T-helper 1 cell treated with Interleukin-12 subunit alpha and Interleukin-12 subunit beta and Interleukin-4 antibody, amounts not matched to agents 30 μg/mL and 1 μg/mL, for 36 hours (primary cell): ENCODE measurements at regions not wholly inside any gene's neighbourhood (a gene's known extent, or its start where the extent isn't known, plus 50 kb on each side); places are given as distances from the start of the nearest gene placed in this dataset.

Experiments used
- H3K27ac Mint-ChIP-seq: one replicate; pipeline ENCODE4 v1.8.0; 2021; ENCODE audit warnings: mild to moderate bottlenecking, mixed read lengths
- H3K27me3 Mint-ChIP-seq: one replicate; pipeline ENCODE4 v1.8.0; 2021; ENCODE audit warnings: low read depth, mixed read lengths
- H3K36me3 Mint-ChIP-seq: one replicate; pipeline ENCODE4 v1.8.0; 2021; ENCODE audit warnings: low read depth, mixed read lengths
- H3K4me1 Mint-ChIP-seq: one replicate; pipeline ENCODE4 v1.8.0; 2021; ENCODE audit warnings: low read depth, mixed read lengths
- H3K4me3 Mint-ChIP-seq: one replicate; pipeline ENCODE4 v1.8.0; 2021; ENCODE audit warnings: mild to moderate bottlenecking, moderate library complexity, mixed read lengths
- H3K9me3 Mint-ChIP-seq: one replicate; pipeline ENCODE4 v1.8.0; 2021; ENCODE audit warnings: mixed read lengths

DNA sequence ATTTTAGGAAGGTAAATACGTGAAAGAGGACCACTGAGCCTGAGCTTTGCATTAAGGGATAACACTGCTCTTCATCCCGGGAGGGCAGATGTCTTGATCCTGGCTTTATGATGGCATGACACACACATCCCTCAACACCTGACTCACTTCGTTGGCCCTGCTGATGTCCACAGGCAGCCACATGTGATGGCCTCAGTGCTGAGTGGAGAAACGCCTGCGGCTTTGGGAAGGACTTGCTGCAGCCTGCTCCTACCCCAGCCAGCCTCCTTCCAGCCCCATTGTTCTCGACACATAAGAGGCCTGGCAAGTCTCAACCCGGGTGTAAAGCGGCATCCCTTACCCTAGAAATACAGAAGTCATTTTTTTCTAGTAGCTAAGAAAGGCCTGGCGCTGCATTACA, 169.0 kb downstream of the SYK start:
- no peak overlapping the region for H3K4me3 Mint-ChIP-seq
- H3K36me3 Mint-ChIP-seq, result no peaks in the 10 kb centered on the region
- no peaks in the 10 kb centered on the region for H3K27me3 Mint-ChIP-seq
- H3K4me1 Mint-ChIP-seq, result no peaks in the 10 kb centered on the region
- H3K27ac Mint-ChIP-seq, result no peak overlapping the region
- H3K9me3 Mint-ChIP-seq, result no peaks in the 10 kb centered on the region

DNA sequence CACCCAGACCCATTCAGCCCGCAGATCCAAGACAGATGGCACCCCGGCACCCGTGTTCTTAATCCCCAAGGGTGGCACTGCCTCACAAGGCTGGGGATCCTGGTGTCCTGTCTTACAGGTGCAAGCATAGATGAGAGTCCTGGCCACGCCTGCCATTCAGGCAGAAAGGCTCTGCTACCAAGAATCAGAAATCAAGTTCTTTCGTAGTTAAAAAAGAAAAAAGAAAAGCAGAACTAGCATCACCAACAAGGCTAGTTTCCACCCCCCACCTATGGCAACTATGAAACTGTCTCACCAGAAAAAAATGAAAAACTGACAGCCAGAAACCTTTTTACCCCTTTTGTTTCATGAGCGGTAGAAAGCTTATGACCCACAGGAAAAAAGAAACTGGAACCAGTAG, 170.4 kb downstream of the SYK start:
- no peaks in the 10 kb centered on the region for H3K27me3 Mint-ChIP-seq
- no peak overlapping the region for H3K4me3 Mint-ChIP-seq
- H3K36me3 Mint-ChIP-seq, result no peaks in the 10 kb centered on the region
- no peak overlapping the region for H3K27ac Mint-ChIP-seq
- no peaks in the 10 kb centered on the region for H3K4me1 Mint-ChIP-seq
- H3K9me3 Mint-ChIP-seq, result no peaks in the 10 kb centered on the region

DNA sequence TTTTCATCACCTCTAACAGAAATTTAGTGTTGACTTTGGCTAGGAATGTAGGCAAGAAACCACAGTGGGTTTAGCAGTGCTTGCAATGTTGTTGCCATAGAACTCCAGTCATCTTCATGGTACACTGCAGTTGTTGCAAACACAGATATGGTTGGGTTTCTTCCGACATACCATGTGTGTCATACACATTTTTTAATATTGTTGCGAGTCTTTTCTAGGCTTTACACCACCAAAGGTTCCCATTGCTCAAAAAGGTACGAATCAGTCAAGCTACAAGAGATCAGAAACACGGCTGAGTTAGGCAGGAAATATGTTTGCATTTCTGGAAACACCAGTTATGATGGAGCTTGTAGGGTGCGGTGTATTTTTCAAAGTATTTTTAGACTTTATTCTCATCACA, 172.4 kb downstream of the SYK start:
- Mint-ChIP-seq H3K4me1 (no peaks in the 10 kb centered on the region), H3K4me3 (no peak overlapping the region), H3K36me3 (no peaks in the 10 kb centered on the region), H3K27me3 (peaks cover under 1% of the 10 kb centered on the region), H3K27ac (no peak overlapping the region), H3K9me3 (no peaks in the 10 kb centered on the region)

- Mint-ChIP-seq H3K9me3 (no peaks in the 10 kb centered on the region), H3K36me3 (no peaks in the 10 kb centered on the region), H3K4me3 (no peak overlapping the region), H3K27ac (no peak overlapping the region), H3K4me1 (no peaks in the 10 kb centered on the region), H3K27me3 (peaks cover 8% of the 10 kb centered on the region)
Measured at GRCh38 chr9:90974643-90975245, 173.1 kb downstream of the SYK start.

GRCh38 chr9:90975781-90976538, 174.3 kb downstream of the SYK start:
- H3K4me1 Mint-ChIP-seq, result no peaks in the 10 kb centered on the region
- no peaks in the 10 kb centered on the region for H3K36me3 Mint-ChIP-seq
- H3K9me3 Mint-ChIP-seq, result no peaks in the 10 kb centered on the region
- H3K27me3 Mint-ChIP-seq, result peaks cover 20% of the 10 kb centered on the region
- no peak overlapping the region for H3K4me3 Mint-ChIP-seq
- no peak overlapping the region for H3K27ac Mint-ChIP-seq

- Mint-ChIP-seq H3K4me3 (no peak overlapping the region), H3K36me3 (no peaks in the 10 kb centered on the region), H3K27ac (no peak overlapping the region), H3K27me3 (peaks cover 20% of the 10 kb centered on the region), H3K4me1 (no peaks in the 10 kb centered on the region), H3K9me3 (no peaks in the 10 kb centered on the region)
Measured at GRCh38 chr9:90979138-90979551, 177.5 kb downstream of the SYK start.

- no peak overlapping the region for H3K27ac Mint-ChIP-seq
- H3K4me3 Mint-ChIP-seq, result no peak overlapping the region
Measured at GRCh38 chr9:90979639-90980038, 178.0 kb downstream of the SYK start.

DNA sequence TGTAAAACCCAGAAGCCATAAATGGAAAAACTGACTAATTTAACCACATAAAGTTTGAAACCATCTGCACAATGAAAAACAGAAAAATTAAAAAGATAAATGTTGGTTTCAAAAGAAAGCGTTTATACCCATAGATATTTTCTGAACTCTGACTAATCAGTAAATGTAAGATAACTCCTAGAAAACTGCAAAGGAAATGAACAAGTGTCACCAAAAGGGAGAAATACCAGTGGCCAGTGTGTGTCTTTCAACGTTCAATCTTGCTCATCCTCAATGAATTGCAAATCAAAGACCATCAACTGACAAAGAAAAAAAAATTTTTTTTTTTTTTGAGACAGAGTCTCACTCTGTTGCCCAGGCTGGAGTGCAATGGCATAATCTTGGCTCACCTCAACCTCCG, 180.1 kb downstream of the SYK start:
- H3K27me3 Mint-ChIP-seq, result peaks cover 20% of the 10 kb centered on the region
- H3K27ac Mint-ChIP-seq, result no peak overlapping the region
- H3K4me3 Mint-ChIP-seq, result no peak overlapping the region
- no peaks in the 10 kb centered on the region for H3K4me1 Mint-ChIP-seq
- no peaks in the 10 kb centered on the region for H3K9me3 Mint-ChIP-seq
- no peaks in the 10 kb centered on the region for H3K36me3 Mint-ChIP-seq

More at GRCh38 chr9:90979639-90980038, 178.0 kb downstream of the SYK start:
- H3K27me3 Mint-ChIP-seq, result peaks cover 20% of the 10 kb centered on the region
- no peaks in the 10 kb centered on the region for H3K4me1 Mint-ChIP-seq
- no peaks in the 10 kb centered on the region for H3K36me3 Mint-ChIP-seq
- no peaks in the 10 kb centered on the region for H3K9me3 Mint-ChIP-seq

- no peaks in the 10 kb centered on the region for H3K9me3 Mint-ChIP-seq
- no peak overlapping the region for H3K4me3 Mint-ChIP-seq
- no peaks in the 10 kb centered on the region for H3K36me3 Mint-ChIP-seq
- peaks cover 21% of the 10 kb centered on the region for H3K27me3 Mint-ChIP-seq
- H3K4me1 Mint-ChIP-seq, result no peaks in the 10 kb centered on the region
- no peak overlapping the region for H3K27ac Mint-ChIP-seq
Measured at GRCh38 chr9:90983394-90983793, 181.8 kb downstream of the SYK start.

DNA sequence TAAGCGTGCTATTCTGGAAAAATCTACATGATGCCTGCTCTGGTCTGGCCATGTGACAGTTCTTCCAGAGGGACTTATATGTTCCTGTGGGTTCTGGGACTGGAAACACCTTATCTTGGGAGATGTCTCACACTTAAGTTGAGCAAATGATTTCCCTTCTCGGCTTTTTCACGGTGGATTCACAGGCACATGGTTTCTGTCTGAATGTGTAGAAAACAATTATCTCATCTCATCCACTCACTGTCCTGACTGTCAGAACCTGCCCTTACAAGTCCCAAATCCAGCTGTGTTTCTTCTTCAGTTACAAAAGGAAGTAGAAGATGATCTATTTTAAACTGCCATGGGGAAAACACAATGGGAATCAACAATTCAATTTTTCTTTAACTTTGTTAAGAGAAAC, 184.0 kb downstream of the SYK start:
- Mint-ChIP-seq H3K36me3 (no peaks in the 10 kb centered on the region), H3K9me3 (no peaks in the 10 kb centered on the region), H3K27ac (no peak overlapping the region), H3K4me3 (no peak overlapping the region), H3K27me3 (peaks cover 6% of the 10 kb centered on the region), H3K4me1 (no peaks in the 10 kb centered on the region)

GRCh38 chr9:90986161-90986560, 184.5 kb downstream of the SYK start:
- no peak overlapping the region for H3K27ac Mint-ChIP-seq
- H3K27me3 Mint-ChIP-seq, result peaks cover 9% of the 10 kb centered on the region
- H3K4me3 Mint-ChIP-seq, result no peak overlapping the region
- H3K36me3 Mint-ChIP-seq, result no peaks in the 10 kb centered on the region
- no peaks in the 10 kb centered on the region for H3K4me1 Mint-ChIP-seq
- H3K9me3 Mint-ChIP-seq, result no peaks in the 10 kb centered on the region

GRCh38 chr9:90987566-90987965, 185.9 kb downstream of the SYK start:
- Mint-ChIP-seq H3K27ac (no peak overlapping the region), H3K4me3 (no peak overlapping the region), H3K36me3 (no peaks in the 10 kb centered on the region), H3K27me3 (peaks cover 21% of the 10 kb centered on the region), H3K4me1 (no peaks in the 10 kb centered on the region), H3K9me3 (no peaks in the 10 kb centered on the region)

GRCh38 chr9:90988318-90988717, 186.7 kb downstream of the SYK start:
- Mint-ChIP-seq H3K4me3 (no peak overlapping the region), H3K4me1 (no peaks in the 10 kb centered on the region), H3K36me3 (no peaks in the 10 kb centered on the region), H3K27me3 (peaks cover 21% of the 10 kb centered on the region), H3K27ac (no peak overlapping the region), H3K9me3 (no peaks in the 10 kb centered on the region)

GRCh38 chr9:90991953-90992352, 190.3 kb downstream of the SYK start:
- Mint-ChIP-seq H3K36me3 (no peaks in the 10 kb centered on the region), H3K27ac (no peak overlapping the region), H3K27me3 (peaks cover 21% of the 10 kb centered on the region), H3K9me3 (peaks cover 3% of the 10 kb centered on the region), H3K4me3 (no peak overlapping the region), H3K4me1 (no peaks in the 10 kb centered on the region)

DNA sequence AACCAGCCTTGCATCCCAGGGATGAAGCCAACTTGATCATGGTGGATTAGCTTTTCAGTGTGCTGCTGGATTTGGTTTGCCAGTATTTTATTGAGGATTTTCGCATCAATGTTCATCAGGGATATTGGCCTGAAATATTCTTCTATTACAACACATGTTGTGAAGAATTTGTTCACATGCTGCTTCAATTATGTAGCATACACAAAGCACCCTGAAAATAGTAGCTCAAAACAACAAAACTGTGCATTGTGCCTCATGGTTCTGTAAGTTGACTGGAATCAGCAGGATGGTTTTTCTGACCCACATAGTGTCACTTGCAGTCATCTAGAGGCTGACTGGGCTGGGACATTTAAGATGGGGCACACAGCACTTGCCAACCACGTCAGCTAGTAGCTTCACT, 193.9 kb downstream of the SYK start:
- H3K4me3 Mint-ChIP-seq, result no peak overlapping the region
- H3K27ac Mint-ChIP-seq, result no peak overlapping the region
- H3K36me3 Mint-ChIP-seq, result no peaks in the 10 kb centered on the region
- peaks cover 3% of the 10 kb centered on the region for H3K9me3 Mint-ChIP-seq
- no peaks in the 10 kb centered on the region for H3K4me1 Mint-ChIP-seq
- H3K27me3 Mint-ChIP-seq, result peaks cover 19% of the 10 kb centered on the region
